ENCODE measurements at regions not wholly inside any gene's neighbourhood (a gene's known extent, or its start where the extent isn't known, plus 50 kb on each side); places are given as distances from the start of the nearest gene placed in this dataset.

DNA sequence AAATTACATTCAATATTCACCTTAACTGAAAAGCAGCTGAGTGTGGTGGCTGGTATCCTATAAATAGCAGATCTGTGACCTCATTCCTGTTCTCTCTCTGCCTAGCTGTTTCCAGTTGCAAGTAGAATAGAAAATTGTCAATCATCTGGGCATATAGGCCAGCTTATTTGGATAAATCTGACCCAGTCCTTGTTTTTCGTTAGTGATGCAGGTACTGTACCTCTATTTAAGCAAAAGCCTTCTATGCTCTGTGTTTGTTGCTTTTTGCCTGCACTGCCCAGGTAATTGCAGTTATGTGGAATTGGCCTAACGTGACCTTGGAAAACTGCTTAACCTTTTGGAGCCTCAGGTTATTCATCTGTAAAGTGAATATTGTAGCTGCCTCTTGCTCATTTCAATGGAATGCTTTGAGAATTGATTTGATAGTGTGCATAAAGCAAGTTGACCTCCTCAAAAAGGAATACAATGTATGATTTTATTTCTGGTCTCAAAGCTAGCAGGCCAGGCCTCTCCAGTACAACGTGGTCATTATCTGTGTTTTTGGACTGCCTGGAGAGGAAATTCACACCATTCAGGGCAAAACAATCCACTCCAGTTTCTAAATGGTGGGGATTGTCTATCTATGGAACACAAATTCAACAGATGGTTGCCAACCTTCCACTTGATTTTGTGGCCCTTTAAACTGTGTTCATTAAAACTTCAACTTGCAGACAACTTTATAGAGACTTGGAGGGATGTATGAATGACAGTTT, 508.7 kb upstream of the CITED2 start:
- FAIRE-seq (no peak), ATAC-seq (no peak), DNase-seq (ENCODE audit: extremely low read depth in 1 of 4, low spot score in 3 of 4) (no peak)
- Histone ChIP-seq H3K4me1 (replicated peaks in 1 of 2; ENCODE audit: control insufficient read depth in 2 of 2, insufficient read depth in 2 of 2, low read length in 2 of 2) (peaks cover 0 to 18% of the 10 kb centered on the region in 2 experiments; a peak in 4 of 5 replicates), H3K4me2 (ENCODE audit: insufficient read depth, low read length) (peak overlapping the region; percentile 4; the same call in 1 of the 2 replicates), H3K9me1 (ENCODE audit: control insufficient read depth, insufficient read depth, low read length) (no peaks in the 10 kb centered on the region), H3K9me3 (replicated peaks; ENCODE audit: control insufficient read depth, insufficient read depth, low read depth, low read length) (no peaks in the 10 kb centered on the region), H3K36me3 (ENCODE audit: control insufficient read depth, insufficient read depth, low read length) (no peaks in the 10 kb centered on the region), H4K20me1 (replicated peaks; ENCODE audit: control insufficient read depth, insufficient read depth, low read length) (no peaks in the 10 kb centered on the region), H3K9ac (ENCODE audit: insufficient read depth in 1 of 2, low read depth in 2 of 2, low read length in 2 of 2) (no peak overlapping the region), H3K4me3 (no peak overlapping the region), H3K27ac (ENCODE audit: extremely low read depth, low read depth, low read length) (no peak overlapping the region), H3K79me2 (ENCODE audit: control insufficient read depth, insufficient read depth, low read length) (no peaks in the 10 kb centered on the region), H2AFZ (ENCODE audit: low read depth, low read length) (peak overlapping the region; percentile 74), H3K27me3 (ENCODE audit: control insufficient read depth in 2 of 2, insufficient read depth in 2 of 2, low read length in 2 of 2) (no peaks in the 10 kb centered on the region)
- ChIA-PET CTCF (ENCODE audit: low intra/inter-chr PET ratio) (no interaction called here), POLR2A (interaction anchor here (0.6 kb wide), 1 partner anchor 198 kb away, joined by 3 read pairs; no protein-coding TSS in a partner anchor)
- intact Hi-C loops (cut with micrococcal nuclease): loop anchor here (5.0 kb wide), 2 partner anchors 114 to 511 kb away; partner anchors contain the start of gene CITED2
- in situ Hi-C loops (cut with MboI): no loop called here
- WGBS (ENCODE audit: insufficient coverage, low coverage, missing lambda C conversion rate): 46% methylated on average over 3 of the region's 3 CpGs
- TF ChIP-seq, protein P1, sequence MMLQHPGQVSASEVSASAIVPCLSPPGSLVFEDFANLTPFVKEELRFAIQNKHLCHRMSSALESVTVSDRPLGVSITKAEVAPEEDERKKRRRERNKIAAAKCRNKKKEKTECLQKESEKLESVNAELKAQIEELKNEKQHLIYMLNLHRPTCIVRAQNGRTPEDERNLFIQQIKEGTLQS (IDR thresholded peaks at IDR 0.05): 0 out of 2 replicates have a peak, but pooled peaks have one; percentile 5
- TF ChIP-seq, protein P1 (CRISPR knock-in tag; conservative IDR thresholded peaks at IDR 0.05): no peak
- TF ChIP-seq, protein P2, sequence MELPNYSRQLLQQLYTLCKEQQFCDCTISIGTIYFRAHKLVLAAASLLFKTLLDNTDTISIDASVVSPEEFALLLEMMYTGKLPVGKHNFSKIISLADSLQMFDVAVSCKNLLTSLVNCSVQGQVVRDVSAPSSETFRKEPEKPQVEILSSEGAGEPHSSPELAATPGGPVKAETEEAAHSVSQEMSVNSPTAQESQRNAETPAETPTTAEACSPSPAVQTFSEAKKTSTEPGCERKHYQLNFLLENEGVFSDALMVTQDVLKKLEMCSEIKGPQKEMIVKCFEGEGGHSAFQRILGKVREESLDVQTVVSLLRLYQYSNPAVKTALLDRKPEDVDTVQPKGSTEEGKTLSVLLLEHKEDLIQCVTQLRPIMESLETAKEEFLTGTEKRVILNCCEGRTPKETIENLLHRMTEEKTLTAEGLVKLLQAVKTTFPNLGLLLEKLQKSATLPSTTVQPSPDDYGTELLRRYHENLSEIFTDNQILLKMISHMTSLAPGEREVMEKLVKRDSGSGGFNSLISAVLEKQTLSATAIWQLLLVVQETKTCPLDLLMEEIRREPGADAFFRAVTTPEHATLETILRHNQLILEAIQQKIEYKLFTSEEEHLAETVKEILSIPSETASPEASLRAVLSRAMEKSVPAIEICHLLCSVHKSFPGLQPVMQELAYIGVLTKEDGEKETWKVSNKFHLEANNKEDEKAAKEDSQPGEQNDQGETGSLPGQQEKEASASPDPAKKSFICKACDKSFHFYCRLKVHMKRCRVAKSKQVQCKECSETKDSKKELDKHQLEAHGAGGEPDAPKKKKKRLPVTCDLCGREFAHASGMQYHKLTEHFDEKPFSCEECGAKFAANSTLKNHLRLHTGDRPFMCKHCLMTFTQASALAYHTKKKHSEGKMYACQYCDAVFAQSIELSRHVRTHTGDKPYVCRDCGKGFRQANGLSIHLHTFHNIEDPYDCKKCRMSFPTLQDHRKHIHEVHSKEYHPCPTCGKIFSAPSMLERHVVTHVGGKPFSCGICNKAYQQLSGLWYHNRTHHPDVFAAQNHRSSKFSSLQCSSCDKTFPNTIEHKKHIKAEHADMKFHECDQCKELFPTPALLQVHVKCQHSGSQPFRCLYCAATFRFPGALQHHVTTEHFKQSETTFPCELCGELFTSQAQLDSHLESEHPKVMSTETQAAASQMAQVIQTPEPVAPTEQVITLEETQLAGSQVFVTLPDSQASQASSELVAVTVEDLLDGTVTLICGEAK (IDR thresholded peaks at IDR 0.05): peak; percentile 65
- TF ChIP-seq, protein P2 (CRISPR knock-in tag; IDR thresholded peaks at IDR 0.05): no peak
- no peak for TF ChIP-seq SUPT5H (IDR thresholded peaks at IDR 0.05)
- TF ChIP-seq HDAC2 (IDR thresholded peaks at IDR 0.05): no peak
- no peak for TF ChIP-seq ZNF354B (CRISPR knock-in tag; IDR thresholded peaks at IDR 0.05)
- no peak for TF ChIP-seq KHSRP (IDR thresholded peaks at IDR 0.05)
- no peak for TF ChIP-seq ARID3A (IDR thresholded peaks at IDR 0.05; ENCODE audit: borderline replicate concordance, low read depth, low read length)
- no TSS peak for BruUV-seq (replicated peaks)

Data from K562 (cell line).